ENCODE measurements at regions not wholly inside any gene's neighbourhood (a gene's known extent, or its start where the extent isn't known, plus 50 kb on each side); places are given as distances from the start of the nearest gene placed in this dataset.

GRCh38 chr10:10211409-10211808 is 806.3 kb upstream of the CELF2 start:
- H3K27me3 ChIP-seq (ENCODE audit: insufficient read depth, low read length, poor library complexity), result no peaks in the 10 kb centered on the region
- no peak overlapping the region for H3K27ac ChIP-seq (ENCODE audit: low read depth, low read length)
- H3K56ac ChIP-seq (ENCODE audit: low read length), result no peak overlapping the region
- no peak overlapping the region for H3K23ac ChIP-seq (ENCODE audit: low read length)
- H3K9ac ChIP-seq (ENCODE audit: low read length), result no peak overlapping the region
- no peak overlapping the region for H3K4me3 ChIP-seq (ENCODE audit: low read length)
- no peaks in the 10 kb centered on the region for H3K36me3 ChIP-seq (ENCODE audit: control insufficient read depth, insufficient read depth, low read length)
- H2AK5ac ChIP-seq (ENCODE audit: low read length), result no peak overlapping the region
- no peak overlapping the region for H2BK15ac ChIP-seq (replicated peaks; ENCODE audit: low read depth)
- no peak overlapping the region for H4K8ac ChIP-seq (ENCODE audit: low read depth, low read length)
- H3K18ac ChIP-seq (ENCODE audit: low read length), result no peak overlapping the region
- H3K4me1 ChIP-seq (ENCODE audit: control insufficient read depth, low read depth, low read length), result no peaks in the 10 kb centered on the region
- no peak overlapping the region for H2BK120ac ChIP-seq (ENCODE audit: low read depth, low read length)
- no peak overlapping the region for H3K4me2 ChIP-seq (ENCODE audit: low read length)
- no peak overlapping the region for H2BK5ac ChIP-seq (ENCODE audit: low read length)
- no peak overlapping the region for H4K5ac ChIP-seq (ENCODE audit: low read length)
- no peak overlapping the region for H3K4ac ChIP-seq (ENCODE audit: low read depth, low read length)
- no peaks in the 10 kb centered on the region for H3K79me2 ChIP-seq (ENCODE audit: control insufficient read depth, insufficient read depth, low read length)
- H3K79me1 ChIP-seq (ENCODE audit: low read length), result no peaks in the 10 kb centered on the region
- no peak for DNase-seq

DNA sequence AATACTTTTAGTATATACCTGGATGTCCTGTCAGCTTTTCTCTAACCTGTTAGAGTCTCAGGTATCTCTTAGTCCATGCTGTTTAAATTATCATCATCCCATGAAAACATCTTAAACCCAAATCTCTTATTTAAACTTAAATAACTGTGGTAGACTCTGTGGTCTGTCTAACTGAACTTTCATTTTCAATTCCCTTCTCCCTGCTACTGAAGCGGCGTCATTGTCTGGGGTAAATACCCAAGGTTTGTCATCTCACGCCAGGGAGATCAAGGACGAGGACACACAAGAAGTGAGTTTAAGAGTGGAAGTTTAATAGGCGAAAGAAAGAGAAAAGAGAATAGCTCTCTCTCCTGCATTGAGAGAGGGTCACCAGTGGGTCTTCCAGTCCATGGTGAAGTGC is 804.4 kb upstream of the CELF2 start:
- Histone ChIP-seq H3K79me1 (ENCODE audit: low read length) (no peaks in the 10 kb centered on the region), H2AK5ac (ENCODE audit: low read length) (no peak overlapping the region), H3K27ac (ENCODE audit: low read depth, low read length) (no peak overlapping the region), H4K5ac (ENCODE audit: low read length) (no peak overlapping the region), H2BK15ac (replicated peaks; ENCODE audit: low read depth) (no peak overlapping the region), H3K56ac (ENCODE audit: low read length) (no peak overlapping the region), H4K8ac (ENCODE audit: low read depth, low read length) (no peak overlapping the region), H3K4ac (ENCODE audit: low read depth, low read length) (no peak overlapping the region), H3K4me1 (ENCODE audit: control insufficient read depth, low read depth, low read length) (no peaks in the 10 kb centered on the region), H3K4me3 (ENCODE audit: low read length) (no peak overlapping the region), H3K36me3 (ENCODE audit: control insufficient read depth, insufficient read depth, low read length) (no peaks in the 10 kb centered on the region), H3K4me2 (ENCODE audit: low read length) (no peak overlapping the region), H3K18ac (ENCODE audit: low read length) (no peak overlapping the region), H3K27me3 (ENCODE audit: insufficient read depth, low read length, poor library complexity) (no peaks in the 10 kb centered on the region), H3K9ac (ENCODE audit: low read length) (no peak overlapping the region), H2BK120ac (ENCODE audit: low read depth, low read length) (no peak overlapping the region), H2BK5ac (ENCODE audit: low read length) (no peak overlapping the region), H3K23ac (ENCODE audit: low read length) (no peak overlapping the region), H3K79me2 (ENCODE audit: control insufficient read depth, insufficient read depth, low read length) (no peaks in the 10 kb centered on the region)
- WGBS (ENCODE audit: extremely low coverage, insufficient coverage, low lambda C conversion rate), result no CpG with 5 or more reads among the region's 5 CpGs
- DNase-seq, result no peak

- no peak overlapping the region for H3K4me2 ChIP-seq (ENCODE audit: low read length)
- H4K8ac ChIP-seq (ENCODE audit: low read depth, low read length), result no peak overlapping the region
- no peak for DNase-seq
- H2BK5ac ChIP-seq (ENCODE audit: low read length), result no peak overlapping the region
- H4K5ac ChIP-seq (ENCODE audit: low read length), result no peak overlapping the region
- WGBS (ENCODE audit: extremely low coverage, insufficient coverage, low lambda C conversion rate), result no CpG with 5 or more reads among the region's 4 CpGs
- H3K18ac ChIP-seq (ENCODE audit: low read length), result no peak overlapping the region
- H3K4me1 ChIP-seq (ENCODE audit: control insufficient read depth, low read depth, low read length), result no peaks in the 10 kb centered on the region
- no peaks in the 10 kb centered on the region for H3K79me1 ChIP-seq (ENCODE audit: low read length)
- no peak overlapping the region for H3K4me3 ChIP-seq (ENCODE audit: low read length)
- H2BK120ac ChIP-seq (ENCODE audit: low read depth, low read length), result no peak overlapping the region
- no peak overlapping the region for H2AK5ac ChIP-seq (ENCODE audit: low read length)
- H3K36me3 ChIP-seq (ENCODE audit: control insufficient read depth, insufficient read depth, low read length), result no peaks in the 10 kb centered on the region
- H3K27ac ChIP-seq (ENCODE audit: low read depth, low read length), result no peak overlapping the region
- H3K56ac ChIP-seq (ENCODE audit: low read length), result no peak overlapping the region
- no peaks in the 10 kb centered on the region for H3K79me2 ChIP-seq (ENCODE audit: control insufficient read depth, insufficient read depth, low read length)
- H3K4ac ChIP-seq (ENCODE audit: low read depth, low read length), result no peak overlapping the region
- no peak overlapping the region for H3K23ac ChIP-seq (ENCODE audit: low read length)
- no peak overlapping the region for H2BK15ac ChIP-seq (replicated peaks; ENCODE audit: low read depth)
- no peak overlapping the region for H3K9ac ChIP-seq (ENCODE audit: low read length)
- H3K27me3 ChIP-seq (ENCODE audit: insufficient read depth, low read length, poor library complexity), result no peaks in the 10 kb centered on the region
Observed at GRCh38 chr10:10222304-10222841, 795.3 kb upstream of the CELF2 start.

- Histone ChIP-seq H3K23ac (ENCODE audit: low read length) (no peak overlapping the region), H3K36me3 (ENCODE audit: control insufficient read depth, insufficient read depth, low read length) (no peaks in the 10 kb centered on the region), H3K9ac (ENCODE audit: low read length) (no peak overlapping the region), H2AK5ac (ENCODE audit: low read length) (no peak overlapping the region), H3K4me3 (ENCODE audit: low read length) (no peak overlapping the region), H4K8ac (ENCODE audit: low read depth, low read length) (no peak overlapping the region), H3K4me2 (ENCODE audit: low read length) (no peak overlapping the region), H2BK5ac (ENCODE audit: low read length) (no peak overlapping the region), H3K27me3 (ENCODE audit: insufficient read depth, low read length, poor library complexity) (no peaks in the 10 kb centered on the region), H3K18ac (ENCODE audit: low read length) (no peak overlapping the region), H3K79me1 (ENCODE audit: low read length) (no peaks in the 10 kb centered on the region), H2BK15ac (replicated peaks; ENCODE audit: low read depth) (no peak overlapping the region), H3K56ac (ENCODE audit: low read length) (no peak overlapping the region), H3K4ac (ENCODE audit: low read depth, low read length) (no peak overlapping the region), H2BK120ac (ENCODE audit: low read depth, low read length) (no peak overlapping the region), H3K4me1 (ENCODE audit: control insufficient read depth, low read depth, low read length) (no peaks in the 10 kb centered on the region), H4K5ac (ENCODE audit: low read length) (no peak overlapping the region), H3K79me2 (ENCODE audit: control insufficient read depth, insufficient read depth, low read length) (no peaks in the 10 kb centered on the region), H3K27ac (ENCODE audit: low read depth, low read length) (no peak overlapping the region)
- no peak for DNase-seq
- WGBS (ENCODE audit: extremely low coverage, insufficient coverage, low lambda C conversion rate), result no CpG with 5 or more reads among the region's 3 CpGs
Observed at GRCh38 chr10:10223131-10223530, 794.5 kb upstream of the CELF2 start.

DNA sequence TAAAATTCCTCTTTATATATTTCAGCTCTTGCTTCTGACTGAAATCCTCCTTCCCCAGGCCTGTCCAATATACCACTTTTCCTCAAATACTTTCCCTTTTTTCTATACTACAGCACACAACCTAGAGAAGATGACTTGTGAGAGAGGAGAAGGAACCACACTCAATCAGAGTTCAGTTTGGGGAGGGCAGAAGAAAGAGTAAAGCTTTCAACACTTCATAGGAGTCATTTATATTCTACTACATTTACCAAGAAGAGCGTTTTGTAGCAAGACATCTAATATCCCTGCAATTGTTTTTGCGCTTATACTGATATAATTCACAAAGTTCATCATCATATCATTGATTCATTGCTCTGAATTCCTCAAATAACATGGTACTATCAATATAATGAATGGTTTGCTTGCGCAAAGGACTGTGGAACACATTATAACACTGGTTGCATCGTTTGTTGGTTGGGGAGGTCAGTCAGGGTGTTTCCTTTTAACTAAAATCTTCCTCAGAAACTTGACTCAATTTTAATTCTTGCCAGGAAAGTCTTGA is 792.5 kb upstream of the CELF2 start:
- H4K8ac ChIP-seq (ENCODE audit: low read depth, low read length), result no peak overlapping the region
- H3K18ac ChIP-seq (ENCODE audit: low read length), result no peak overlapping the region
- no peak overlapping the region for H4K5ac ChIP-seq (ENCODE audit: low read length)
- H3K56ac ChIP-seq (ENCODE audit: low read length), result no peak overlapping the region
- H2BK15ac ChIP-seq (replicated peaks; ENCODE audit: low read depth), result no peak overlapping the region
- WGBS (ENCODE audit: extremely low coverage, insufficient coverage, low lambda C conversion rate), result no CpG with 5 or more reads among the region's 4 CpGs
- no peak for DNase-seq
- H3K4me3 ChIP-seq (ENCODE audit: low read length), result no peak overlapping the region
- no peak overlapping the region for H2AK5ac ChIP-seq (ENCODE audit: low read length)
- H3K36me3 ChIP-seq (ENCODE audit: control insufficient read depth, insufficient read depth, low read length), result no peaks in the 10 kb centered on the region
- H3K4me1 ChIP-seq (ENCODE audit: control insufficient read depth, low read depth, low read length), result no peaks in the 10 kb centered on the region
- H3K79me2 ChIP-seq (ENCODE audit: control insufficient read depth, insufficient read depth, low read length), result no peaks in the 10 kb centered on the region
- no peak overlapping the region for H3K23ac ChIP-seq (ENCODE audit: low read length)
- H3K4ac ChIP-seq (ENCODE audit: low read depth, low read length), result no peak overlapping the region
- no peak overlapping the region for H3K4me2 ChIP-seq (ENCODE audit: low read length)
- no peak overlapping the region for H3K27ac ChIP-seq (ENCODE audit: low read depth, low read length)
- no peak overlapping the region for H3K9ac ChIP-seq (ENCODE audit: low read length)
- H3K27me3 ChIP-seq (ENCODE audit: insufficient read depth, low read length, poor library complexity), result no peaks in the 10 kb centered on the region
- H2BK5ac ChIP-seq (ENCODE audit: low read length), result no peak overlapping the region
- H3K79me1 ChIP-seq (ENCODE audit: low read length), result no peaks in the 10 kb centered on the region
- H2BK120ac ChIP-seq (ENCODE audit: low read depth, low read length), result no peak overlapping the region

DNA sequence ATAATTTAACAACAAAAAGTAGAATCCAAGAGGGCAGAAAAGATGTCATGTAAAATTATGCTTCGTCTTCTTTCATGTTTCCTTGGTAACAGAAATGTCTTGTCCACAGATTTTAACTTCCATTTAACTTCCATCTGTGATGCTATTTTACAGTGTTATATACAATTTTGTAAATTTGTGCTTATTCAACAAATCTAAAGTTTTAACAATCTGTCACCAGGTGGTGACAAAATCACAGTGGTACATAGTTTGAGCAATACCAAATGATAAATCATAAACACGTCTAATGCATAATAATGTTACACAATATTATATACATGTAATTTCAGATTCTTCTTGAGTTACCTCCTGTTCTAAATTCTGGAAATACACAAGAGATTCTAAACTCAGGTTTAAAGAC is 784.4 kb upstream of the CELF2 start:
- H3K4me1 ChIP-seq (ENCODE audit: control insufficient read depth, low read depth, low read length), result no peaks in the 10 kb centered on the region
- no peak overlapping the region for H4K8ac ChIP-seq (ENCODE audit: low read depth, low read length)
- no peak overlapping the region for H2BK5ac ChIP-seq (ENCODE audit: low read length)
- WGBS (ENCODE audit: extremely low coverage, insufficient coverage, low lambda C conversion rate), result no CpG with 5 or more reads among the region's 2 CpGs
- H3K4ac ChIP-seq (ENCODE audit: low read depth, low read length), result no peak overlapping the region
- no peak overlapping the region for H2BK120ac ChIP-seq (ENCODE audit: low read depth, low read length)
- no peak overlapping the region for H3K9ac ChIP-seq (ENCODE audit: low read length)
- H3K56ac ChIP-seq (ENCODE audit: low read length), result no peak overlapping the region
- H3K79me1 ChIP-seq (ENCODE audit: low read length), result no peaks in the 10 kb centered on the region
- no peak overlapping the region for H3K23ac ChIP-seq (ENCODE audit: low read length)
- no peak overlapping the region for H4K5ac ChIP-seq (ENCODE audit: low read length)
- no peak overlapping the region for H3K27ac ChIP-seq (ENCODE audit: low read depth, low read length)
- H3K36me3 ChIP-seq (ENCODE audit: control insufficient read depth, insufficient read depth, low read length), result no peaks in the 10 kb centered on the region
- no peak overlapping the region for H3K4me2 ChIP-seq (ENCODE audit: low read length)
- H3K4me3 ChIP-seq (ENCODE audit: low read length), result no peak overlapping the region
- no peak overlapping the region for H2BK15ac ChIP-seq (replicated peaks; ENCODE audit: low read depth)
- no peak overlapping the region for H2AK5ac ChIP-seq (ENCODE audit: low read length)
- no peak for DNase-seq
- H3K27me3 ChIP-seq (ENCODE audit: insufficient read depth, low read length, poor library complexity), result no peaks in the 10 kb centered on the region
- H3K18ac ChIP-seq (ENCODE audit: low read length), result no peak overlapping the region
- no peaks in the 10 kb centered on the region for H3K79me2 ChIP-seq (ENCODE audit: control insufficient read depth, insufficient read depth, low read length)

Measured in mesendoderm (in vitro differentiated cells).